ENCODE measurements at regions not wholly inside any gene's neighbourhood (a gene's known extent, or its start where the extent isn't known, plus 50 kb on each side); places are given as distances from the start of the nearest gene placed in this dataset.
"Not testable (repeated sequence)": the region's sequence is repeated elsewhere in the genome, so short reads cannot be mapped to it uniquely, and the experiment has no call there.

DNA sequence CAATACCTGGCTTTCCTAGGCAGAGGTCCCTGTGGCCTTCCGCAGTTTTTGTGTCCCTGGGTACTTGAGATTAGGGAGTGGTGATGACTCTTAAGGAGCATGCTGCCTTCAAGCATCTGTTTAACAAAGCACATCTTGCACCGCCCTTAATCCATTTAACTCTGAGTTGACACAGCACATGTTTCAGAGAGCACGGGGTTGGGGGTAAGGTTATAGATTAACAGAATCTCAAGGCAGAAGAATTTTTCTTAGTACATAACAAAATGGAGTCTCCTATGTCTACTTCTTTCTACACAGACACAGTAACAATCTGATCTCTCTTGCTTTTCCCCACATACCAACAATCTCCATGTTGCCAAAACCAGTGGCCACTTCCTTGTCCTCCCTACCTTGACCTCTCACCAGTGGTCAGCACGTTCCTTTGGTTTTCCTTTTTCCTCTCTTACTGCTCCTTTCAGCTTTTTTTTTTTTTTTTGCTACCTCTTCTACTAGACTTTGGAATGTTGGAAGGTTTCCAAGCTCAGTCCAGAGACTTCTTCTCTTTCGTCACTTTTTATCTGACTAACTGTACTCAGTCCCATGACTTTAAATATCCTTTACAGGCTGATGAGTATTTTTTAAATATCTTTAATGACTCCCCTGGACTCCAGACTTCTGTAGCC, 395.3 kb downstream of the ATP23 start:
- not testable (repeated sequence) for DNase-seq; ATAC-seq (ENCODE audit: low read depth in 2 of 2); H3K27me3 Mint-ChIP-seq; H3K36me3 Mint-ChIP-seq; H3K9me3 Mint-ChIP-seq
- Mint-ChIP-seq H3K4me1 (peaks cover 3 to 13% (median 5%) of the 10 kb centered on the region in 3 donors), H3K4me3 (peak overlapping the region in 1 of 8 donors; percentile 8), H3K27ac (peak overlapping the region in 4 of 6 donors; percentile 29 to 77 (median 44))

DNA sequence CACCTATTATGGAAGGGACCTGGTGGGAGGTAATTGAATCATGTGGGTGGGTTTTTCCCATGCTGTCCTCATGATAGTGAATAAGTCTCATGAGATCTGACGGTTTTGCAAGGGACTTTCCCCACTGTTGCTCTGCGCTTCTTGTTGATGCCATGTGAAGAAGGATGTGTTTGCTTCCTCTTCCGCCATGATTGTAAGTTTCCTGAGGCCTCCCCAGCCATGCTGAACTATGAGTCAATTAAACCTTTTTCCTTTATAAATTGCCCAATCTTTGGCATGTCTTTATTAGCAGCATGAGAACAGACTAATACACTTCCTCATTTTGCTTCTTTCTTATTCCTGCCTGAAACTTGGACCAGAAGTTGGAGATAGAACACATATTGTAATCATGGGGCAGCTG, 396.2 kb downstream of the ATP23 start:
- peak overlapping the region in 1 of 8 donors; percentile 16 for H3K4me3 Mint-ChIP-seq
- H3K4me1 Mint-ChIP-seq = peaks cover 3 to 21% (median 9%) of the 10 kb centered on the region in 3 donors
- H3K27ac Mint-ChIP-seq = peak overlapping the region in 5 of 6 donors; percentile 16 to 77 (median 33)
- ATAC-seq (ENCODE audit: low read depth in 2 of 2) = peak; percentile 51 to 70
- H3K9me3 Mint-ChIP-seq, H3K27me3 Mint-ChIP-seq, H3K36me3 Mint-ChIP-seq: not testable (repeated sequence)
- DNase-seq = peak; percentile 9

DNA sequence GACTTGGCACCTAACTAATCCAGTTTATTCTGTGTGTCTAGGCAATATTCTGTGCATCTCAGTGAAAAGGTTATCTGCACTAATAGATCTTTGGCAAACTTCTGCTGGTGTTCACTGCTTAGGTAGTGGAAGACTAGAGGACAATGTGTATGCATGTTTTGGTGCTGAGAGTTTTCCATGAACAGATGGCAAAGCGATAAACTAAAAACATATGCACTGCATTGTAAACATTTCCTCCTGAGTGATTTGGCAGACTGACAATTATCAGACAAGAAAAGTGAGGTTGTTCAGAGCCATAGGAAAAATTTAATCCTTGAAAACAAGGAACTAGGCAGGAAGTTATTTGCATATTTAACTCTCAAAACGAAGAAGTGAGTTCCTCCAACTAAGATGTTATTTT, 400.4 kb downstream of the ATP23 start:
- ATAC-seq (ENCODE audit: low read depth in 2 of 2) (no peak), DNase-seq (no peak)
- Mint-ChIP-seq H3K36me3 (no peaks in the 10 kb centered on the region), H3K27me3 (peaks cover 0 to 5% (median 0%) of the 10 kb centered on the region in 3 donors), H3K4me3 (no peak overlapping the region), H3K4me1 (peaks cover 3 to 22% (median 11%) of the 10 kb centered on the region in 3 donors), H3K27ac (peak overlapping the region in 2 of 6 donors; percentile 8 to 35), H3K9me3 (peaks cover 0 to 7% (median 2%) of the 10 kb centered on the region in 7 donors)

DNA sequence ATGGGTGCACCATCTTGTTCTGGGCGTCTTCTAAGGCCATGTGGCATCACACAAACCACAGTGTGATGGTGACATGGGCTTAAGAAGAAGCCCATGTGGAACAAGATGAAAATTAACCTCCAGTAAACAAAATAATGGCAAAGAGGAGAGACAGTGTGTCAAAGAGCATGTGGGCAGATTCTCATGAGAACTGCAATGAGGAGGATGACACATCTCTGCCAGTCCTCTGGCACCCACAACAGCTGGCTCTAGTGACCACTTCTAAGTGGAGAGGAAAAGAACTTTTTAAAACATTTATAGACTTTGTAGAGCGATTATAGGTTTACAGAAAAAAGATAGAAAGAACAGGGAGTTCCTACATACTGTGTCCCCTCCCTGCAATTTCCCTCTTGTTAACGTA, 401.4 kb downstream of the ATP23 start:
- H3K4me1 Mint-ChIP-seq = peaks cover 3 to 13% (median 7%) of the 10 kb centered on the region in 3 donors

DNA sequence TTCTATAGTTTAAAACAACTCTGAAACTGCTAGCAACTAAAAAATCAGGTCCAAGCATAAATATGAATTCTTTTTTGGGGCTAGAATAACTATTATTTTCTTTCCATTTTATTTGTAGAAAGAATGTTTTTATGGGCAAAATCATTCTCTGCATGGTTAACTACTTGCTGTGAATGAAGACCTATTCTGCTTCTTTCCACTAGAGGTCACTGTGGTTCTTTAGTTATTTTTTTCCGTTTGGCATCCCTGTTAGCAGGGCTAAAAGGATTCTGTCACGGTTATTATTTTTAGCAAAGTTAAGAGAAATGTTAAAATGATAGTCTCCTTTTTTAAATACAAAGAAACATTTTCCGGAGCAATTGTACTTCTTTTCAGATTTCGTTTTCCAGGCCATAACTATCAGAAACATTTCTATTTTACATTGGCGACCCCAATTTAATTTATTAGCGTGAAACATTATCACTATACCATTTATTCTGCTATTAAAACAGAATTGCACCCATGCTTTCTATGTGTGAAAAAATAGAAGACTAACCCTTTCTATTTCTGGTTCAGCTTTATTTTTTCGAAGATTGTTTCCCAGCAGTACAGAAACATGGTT, 404.8 kb downstream of the ATP23 start:
- DNase-seq (peak; percentile 6), ATAC-seq (ENCODE audit: low read depth in 2 of 2) (peak in 1 of 2 donors; percentile 32)
- peaks cover 0 to 11% (median 6%) of the 10 kb centered on the region in 3 donors for H3K4me1 Mint-ChIP-seq
- H3K27me3 Mint-ChIP-seq = peaks cover 0 to 11% (median 4%) of the 10 kb centered on the region in 3 donors
- H3K4me3 Mint-ChIP-seq = no peak overlapping the region
- H3K36me3 Mint-ChIP-seq = no peaks in the 10 kb centered on the region
- peaks cover 0 to 3% (median 0%) of the 10 kb centered on the region in 7 donors for H3K9me3 Mint-ChIP-seq
- no peak overlapping the region for H3K27ac Mint-ChIP-seq

More for the DNA sequence above, 401.4 kb downstream of the ATP23 start:
- Mint-ChIP-seq H3K27ac (no peak overlapping the region), H3K4me3 (no peak overlapping the region), H3K36me3 (no peaks in the 10 kb centered on the region), H3K9me3 (peaks cover 0 to 7% (median 0%) of the 10 kb centered on the region in 7 donors), H3K27me3 (peaks cover 0 to 5% (median 0%) of the 10 kb centered on the region in 3 donors)
- DNase-seq (no peak), ATAC-seq (ENCODE audit: low read depth in 2 of 2) (no peak)

DNA sequence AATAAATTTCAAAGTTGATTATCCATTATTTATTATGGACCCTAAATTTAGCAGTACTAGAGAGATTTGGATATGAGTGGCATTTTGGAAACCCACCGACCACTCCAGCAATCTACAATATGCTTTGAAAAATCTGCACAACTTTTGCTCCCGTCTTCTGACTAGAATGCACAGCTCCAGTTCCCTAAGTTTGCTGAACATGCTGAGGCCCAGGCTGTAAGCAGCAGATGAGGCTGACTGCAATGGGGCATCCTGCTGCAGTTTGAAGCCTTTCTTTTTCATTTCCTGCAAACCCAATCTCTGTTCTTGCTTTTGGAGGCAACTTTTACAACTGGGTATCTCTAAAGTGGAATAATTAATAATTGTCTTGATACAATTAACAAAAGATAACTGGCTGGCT, 405.8 kb downstream of the ATP23 start:
- H3K4me3 Mint-ChIP-seq = no peak overlapping the region
- H3K9me3 Mint-ChIP-seq = peaks cover 0 to 3% (median 0%) of the 10 kb centered on the region in 7 donors
- no peak overlapping the region for H3K27ac Mint-ChIP-seq
- peaks cover under 1 to 17% (median 4%) of the 10 kb centered on the region in 3 donors for H3K27me3 Mint-ChIP-seq
- no peak for ATAC-seq (ENCODE audit: low read depth in 2 of 2)
- no peaks in the 10 kb centered on the region for H3K36me3 Mint-ChIP-seq
- DNase-seq = no peak
- H3K4me1 Mint-ChIP-seq = peaks cover 0 to 6% (median 6%) of the 10 kb centered on the region in 3 donors

DNA sequence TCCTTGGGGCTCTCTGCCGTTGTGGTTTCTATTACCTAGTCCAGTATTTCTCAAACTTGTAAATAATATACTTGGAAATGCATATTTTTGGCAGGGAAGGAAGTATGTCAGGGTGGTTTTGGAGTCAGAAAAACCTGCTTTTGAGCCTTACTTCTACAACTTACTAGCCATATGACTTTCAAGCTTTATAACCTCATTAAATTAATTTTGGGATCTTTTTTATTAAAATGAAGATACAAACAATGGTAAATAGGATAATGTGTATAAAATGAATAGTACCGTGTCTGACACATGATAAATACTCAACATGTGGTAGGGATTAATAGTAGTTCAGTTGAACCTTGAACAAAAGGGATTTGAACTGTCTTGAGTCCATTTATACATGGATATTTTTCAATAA, 406.3 kb downstream of the ATP23 start:
- H3K36me3 Mint-ChIP-seq = no peaks in the 10 kb centered on the region
- H3K4me1 Mint-ChIP-seq = peaks cover 0 to 1% (median under 1%) of the 10 kb centered on the region in 3 donors
- peaks cover 0 to 3% (median 0%) of the 10 kb centered on the region in 7 donors for H3K9me3 Mint-ChIP-seq
- ATAC-seq (ENCODE audit: low read depth in 2 of 2) (no peak), DNase-seq (no peak)
- peaks cover 4 to 22% (median 5%) of the 10 kb centered on the region in 3 donors for H3K27me3 Mint-ChIP-seq
- no peak overlapping the region for H3K27ac Mint-ChIP-seq
- H3K4me3 Mint-ChIP-seq = no peak overlapping the region

DNA sequence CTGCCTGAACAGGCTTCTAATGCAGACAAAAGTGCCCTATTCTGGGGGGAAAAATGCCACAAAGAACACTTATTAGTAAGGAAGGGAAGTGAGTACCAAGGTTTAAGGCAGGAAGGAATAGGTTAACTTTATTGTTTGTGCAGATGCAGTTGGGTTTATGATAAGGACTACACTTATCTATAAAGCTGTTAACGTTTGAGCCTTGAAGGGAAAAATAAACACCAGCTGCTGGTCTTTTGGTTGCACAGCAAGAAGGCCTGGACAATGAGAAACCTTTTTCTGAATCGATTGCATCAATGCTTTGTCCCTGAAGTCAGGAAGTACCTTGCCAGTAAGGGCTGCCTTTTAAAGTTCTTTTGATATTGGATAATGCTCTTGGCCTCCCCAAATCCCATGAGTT, 407.8 kb downstream of the ATP23 start:
- Mint-ChIP-seq H3K4me1 (no peaks in the 10 kb centered on the region), H3K4me3 (no peak overlapping the region), H3K27ac (peak overlapping the region in 1 of 6 donors; percentile 24), H3K36me3 (no peaks in the 10 kb centered on the region), H3K27me3 (peaks cover 4 to 33% (median 5%) of the 10 kb centered on the region in 3 donors), H3K9me3 (peaks cover 0 to 3% (median 0%) of the 10 kb centered on the region in 7 donors)
- ATAC-seq (ENCODE audit: low read depth in 2 of 2) (no peak), DNase-seq (no peak)

DNA sequence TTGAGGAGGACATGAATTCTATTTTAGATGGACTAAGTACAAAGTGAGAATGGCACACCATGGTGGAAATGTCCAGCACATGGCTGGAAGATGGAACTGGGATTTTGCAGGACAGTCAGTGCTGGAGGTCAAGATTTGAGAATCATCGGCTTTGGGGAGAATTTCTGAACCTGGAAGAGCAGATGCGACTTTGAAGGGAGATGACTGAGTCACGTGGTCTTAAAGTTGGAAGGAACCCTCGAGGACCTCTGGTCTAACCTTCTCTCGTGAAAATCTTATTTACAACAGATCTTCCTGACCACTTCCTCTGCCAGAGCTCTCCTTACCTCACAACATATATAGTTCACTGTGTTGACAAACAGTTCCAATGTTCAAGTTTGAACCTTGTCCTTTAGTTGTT, 415.4 kb downstream of the ATP23 start:
- Mint-ChIP-seq H3K4me1 (no peaks in the 10 kb centered on the region), H3K4me3 (no peak overlapping the region), H3K36me3 (no peaks in the 10 kb centered on the region), H3K27me3 (peaks cover 20 to 39% (median 21%) of the 10 kb centered on the region in 3 donors), H3K9me3 (peaks cover 0 to 7% (median 3%) of the 10 kb centered on the region in 7 donors), H3K27ac (no peak overlapping the region)
- DNase-seq = no peak
- no peak for ATAC-seq (ENCODE audit: low read depth in 2 of 2)

DNA sequence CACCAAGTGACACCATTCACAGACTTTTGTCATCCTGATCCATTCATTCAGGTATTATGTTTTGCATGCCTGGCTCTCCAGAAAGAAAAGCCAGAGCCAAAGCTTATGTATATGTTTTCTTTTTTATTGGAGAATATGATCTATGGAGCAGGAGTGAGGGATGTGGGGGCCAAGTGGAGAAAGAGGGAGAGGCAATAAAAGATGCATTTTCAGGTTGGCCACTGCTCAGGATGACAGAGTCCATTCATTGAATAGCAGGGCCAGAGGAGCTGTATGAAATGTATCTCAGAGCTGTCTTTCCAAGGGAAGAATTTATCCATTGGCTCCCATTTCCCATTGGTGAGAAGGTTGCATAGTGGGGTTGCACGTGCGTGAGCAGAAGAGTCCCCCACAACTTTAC, 416.1 kb downstream of the ATP23 start:
- ATAC-seq (ENCODE audit: low read depth in 2 of 2) = no peak
- peaks cover 16 to 32% (median 21%) of the 10 kb centered on the region in 3 donors for H3K27me3 Mint-ChIP-seq

DNA sequence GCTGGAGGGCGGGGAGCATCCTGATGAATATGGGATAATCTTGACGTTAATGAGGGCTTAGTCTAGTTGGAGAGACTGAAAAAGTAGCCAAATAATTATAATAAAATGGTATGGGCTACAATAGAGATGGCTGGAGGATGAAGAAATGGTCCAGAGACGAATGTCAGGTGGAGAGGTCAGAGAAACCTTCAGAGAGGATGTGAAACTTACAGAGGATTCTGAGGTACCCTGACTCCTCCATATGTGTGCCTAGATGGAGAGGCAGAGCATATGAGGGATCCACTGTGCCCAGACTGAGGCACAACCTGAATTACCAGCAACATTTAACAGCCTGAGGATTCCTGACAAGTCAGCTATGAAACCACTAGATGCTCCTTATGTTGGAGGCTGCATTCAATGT, 417.0 kb downstream of the ATP23 start:
- H3K9me3 Mint-ChIP-seq = peaks cover 0 to 7% (median 3%) of the 10 kb centered on the region in 7 donors
- H3K27ac Mint-ChIP-seq = no peak overlapping the region
- H3K36me3 Mint-ChIP-seq = no peaks in the 10 kb centered on the region
- no peak overlapping the region for H3K4me3 Mint-ChIP-seq
- peaks cover 15 to 27% (median 24%) of the 10 kb centered on the region in 3 donors for H3K27me3 Mint-ChIP-seq
- no peaks in the 10 kb centered on the region for H3K4me1 Mint-ChIP-seq
- no peak for DNase-seq
- ATAC-seq (ENCODE audit: low read depth in 2 of 2) = no peak

More for the DNA sequence above, 416.1 kb downstream of the ATP23 start:
- H3K36me3 Mint-ChIP-seq = no peaks in the 10 kb centered on the region
- no peaks in the 10 kb centered on the region for H3K4me1 Mint-ChIP-seq
- no peak overlapping the region for H3K27ac Mint-ChIP-seq
- H3K9me3 Mint-ChIP-seq = peaks cover 0 to 7% (median 3%) of the 10 kb centered on the region in 7 donors
- H3K4me3 Mint-ChIP-seq = no peak overlapping the region
- DNase-seq = no peak

DNA sequence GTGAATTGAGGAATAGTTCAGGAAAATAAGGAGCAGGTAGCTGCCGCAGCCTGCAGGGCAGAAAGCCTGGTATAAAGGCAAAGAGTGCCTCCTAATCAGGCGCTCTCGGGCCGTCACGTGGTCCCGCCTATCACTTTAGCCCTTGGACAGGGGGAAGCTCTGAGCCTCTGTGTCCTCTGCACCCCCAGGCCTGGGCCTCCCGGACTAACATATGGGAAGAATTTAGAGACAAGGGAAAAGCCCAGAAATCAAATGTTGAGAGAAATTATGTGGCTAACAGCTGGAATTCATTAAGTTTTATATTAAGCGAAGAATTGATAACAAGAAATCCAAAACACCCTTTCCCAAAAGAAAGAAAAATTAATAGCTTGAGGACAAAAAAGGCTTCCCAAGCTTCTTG, 417.7 kb downstream of the ATP23 start:
- Mint-ChIP-seq H3K36me3 (no peaks in the 10 kb centered on the region), H3K27me3 (peaks cover 16 to 27% (median 19%) of the 10 kb centered on the region in 3 donors)

DNA sequence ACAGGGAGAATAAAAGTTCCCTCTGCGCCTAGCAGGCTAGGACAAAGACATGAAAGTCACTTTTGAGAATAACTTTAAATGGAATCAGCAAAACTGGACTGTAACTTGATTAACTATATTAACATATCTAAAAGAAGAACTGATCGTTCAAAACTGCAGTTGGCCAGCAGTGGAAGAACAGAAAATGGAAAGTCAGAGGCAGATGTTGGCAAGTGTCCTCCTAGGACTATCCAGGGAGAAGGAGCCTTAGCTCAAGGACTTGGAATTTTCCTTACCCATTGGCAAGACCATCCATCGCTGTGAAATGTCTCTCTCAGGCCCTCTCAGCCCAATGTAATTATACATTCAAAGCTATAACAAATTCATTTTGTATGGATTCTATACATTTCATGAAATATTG, 419.7 kb downstream of the ATP23 start:
- Mint-ChIP-seq H3K4me1 (no peaks in the 10 kb centered on the region), H3K27me3 (peaks cover 8 to 22% (median 11%) of the 10 kb centered on the region in 3 donors), H3K9me3 (peaks cover 0 to 4% (median 0%) of the 10 kb centered on the region in 7 donors), H3K4me3 (no peak overlapping the region), H3K27ac (no peak overlapping the region), H3K36me3 (no peaks in the 10 kb centered on the region)
- DNase-seq = no peak
- ATAC-seq (ENCODE audit: low read depth in 2 of 2) = no peak

More for the DNA sequence above, 417.7 kb downstream of the ATP23 start:
- Mint-ChIP-seq H3K9me3 (peaks cover 0 to 7% (median 3%) of the 10 kb centered on the region in 7 donors), H3K27ac (no peak overlapping the region), H3K4me1 (no peaks in the 10 kb centered on the region), H3K4me3 (no peak overlapping the region)
- ATAC-seq (ENCODE audit: low read depth in 2 of 2) = no peak
- no peak for DNase-seq

DNA sequence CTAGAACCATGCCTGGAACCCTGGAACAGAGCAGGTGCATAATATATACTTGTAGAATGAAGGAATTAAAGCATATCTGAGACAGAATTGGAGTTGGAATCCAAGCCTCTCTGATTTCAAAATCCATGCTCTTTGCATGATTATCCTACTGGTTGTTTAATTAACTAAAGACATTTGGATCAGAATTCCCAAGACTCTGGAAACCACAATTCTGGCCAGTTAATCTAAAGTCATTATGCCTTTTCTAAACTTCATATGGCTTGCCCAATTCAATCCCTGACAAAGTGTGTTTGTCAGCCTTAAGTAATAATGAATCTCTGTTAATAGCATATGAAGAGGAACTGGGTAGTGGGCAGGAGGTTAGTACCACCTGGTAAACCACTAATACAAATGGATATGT, 422.6 kb downstream of the ATP23 start:
- peaks cover 0 to 4% (median 0%) of the 10 kb centered on the region in 7 donors for H3K9me3 Mint-ChIP-seq
- H3K4me3 Mint-ChIP-seq = no peak overlapping the region
- ATAC-seq (ENCODE audit: low read depth in 2 of 2) = no peak
- H3K36me3 Mint-ChIP-seq = no peaks in the 10 kb centered on the region
- H3K27me3 Mint-ChIP-seq = peaks cover 0 to 11% (median 4%) of the 10 kb centered on the region in 3 donors
- no peak overlapping the region for H3K27ac Mint-ChIP-seq
- no peaks in the 10 kb centered on the region for H3K4me1 Mint-ChIP-seq
- no peak for DNase-seq
